ENCODE measurements at regions not wholly inside any gene's neighbourhood (a gene's known extent, or its start where the extent isn't known, plus 50 kb on each side); places are given as distances from the start of the nearest gene placed in this dataset.

GRCh38 chr2:192373221-192373620, 178.5 kb upstream of the TMEFF2 start:
- H3K27ac Mint-ChIP-seq (ENCODE audit: unreplicated experiment), result no peak overlapping the region
- peaks cover 3% of the 10 kb centered on the region for H3K27me3 Mint-ChIP-seq (ENCODE audit: low read depth, unreplicated experiment)
- no peak for FAIRE-seq
- Histone ChIP-seq H2AFZ (ENCODE audit: low read depth, low read length) (no peak overlapping the region), H3K27ac (ENCODE audit: low read depth, low read length) (no peak overlapping the region), H3K79me2 (ENCODE audit: insufficient read depth, low read length) (no peaks in the 10 kb centered on the region), H3K9me3 (ENCODE audit: insufficient read depth, low read depth, low read length) (no peaks in the 10 kb centered on the region), H3K4me2 (ENCODE audit: low read length) (no peak overlapping the region), H3K36me3 (ENCODE audit: insufficient read depth, low read length) (no peaks in the 10 kb centered on the region), H4K20me1 (ENCODE audit: insufficient read depth, low read length) (no peaks in the 10 kb centered on the region), H3K4me3 (ENCODE audit: insufficient read depth, low read depth, low read length) (no peak overlapping the region), H3K4me1 (ENCODE audit: insufficient read depth, low read length) (no peaks in the 10 kb centered on the region), H3K27me3 (ENCODE audit: insufficient read depth, low read length) (no peaks in the 10 kb centered on the region), H3K9ac (ENCODE audit: low read length) (no peak overlapping the region)
- no peak for DNase-seq (ENCODE audit: low read depth)
- H3K4me1 Mint-ChIP-seq (ENCODE audit: low read depth, unreplicated experiment), result peaks cover 5% of the 10 kb centered on the region
- no peak for TF ChIP-seq EZH2 (IDR thresholded peaks at IDR 0.05; ENCODE audit: insufficient read depth, low read length)
- TF ChIP-seq, protein P1, sequence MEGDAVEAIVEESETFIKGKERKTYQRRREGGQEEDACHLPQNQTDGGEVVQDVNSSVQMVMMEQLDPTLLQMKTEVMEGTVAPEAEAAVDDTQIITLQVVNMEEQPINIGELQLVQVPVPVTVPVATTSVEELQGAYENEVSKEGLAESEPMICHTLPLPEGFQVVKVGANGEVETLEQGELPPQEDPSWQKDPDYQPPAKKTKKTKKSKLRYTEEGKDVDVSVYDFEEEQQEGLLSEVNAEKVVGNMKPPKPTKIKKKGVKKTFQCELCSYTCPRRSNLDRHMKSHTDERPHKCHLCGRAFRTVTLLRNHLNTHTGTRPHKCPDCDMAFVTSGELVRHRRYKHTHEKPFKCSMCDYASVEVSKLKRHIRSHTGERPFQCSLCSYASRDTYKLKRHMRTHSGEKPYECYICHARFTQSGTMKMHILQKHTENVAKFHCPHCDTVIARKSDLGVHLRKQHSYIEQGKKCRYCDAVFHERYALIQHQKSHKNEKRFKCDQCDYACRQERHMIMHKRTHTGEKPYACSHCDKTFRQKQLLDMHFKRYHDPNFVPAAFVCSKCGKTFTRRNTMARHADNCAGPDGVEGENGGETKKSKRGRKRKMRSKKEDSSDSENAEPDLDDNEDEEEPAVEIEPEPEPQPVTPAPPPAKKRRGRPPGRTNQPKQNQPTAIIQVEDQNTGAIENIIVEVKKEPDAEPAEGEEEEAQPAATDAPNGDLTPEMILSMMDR (IDR thresholded peaks at IDR 0.05; ENCODE audit: insufficient read depth, low read depth, low read length), result no peak
- H3K9me3 Mint-ChIP-seq (ENCODE audit: unreplicated experiment), result no peaks in the 10 kb centered on the region
- H3K4me3 Mint-ChIP-seq (ENCODE audit: unreplicated experiment), result no peak overlapping the region
- no peaks in the 10 kb centered on the region for H3K36me3 Mint-ChIP-seq (ENCODE audit: low read depth, unreplicated experiment)

GRCh38 chr2:192369969-192370368, 175.2 kb upstream of the TMEFF2 start:
- H2AFZ ChIP-seq (ENCODE audit: low read depth, low read length), result no peak overlapping the region
- no peak for FAIRE-seq

GRCh38 chr2:192357217-192357616, 162.5 kb upstream of the TMEFF2 start:
- no peak overlapping the region for H3K27ac ChIP-seq (ENCODE audit: low read depth, low read length)
- no peaks in the 10 kb centered on the region for H3K9me3 ChIP-seq (ENCODE audit: insufficient read depth, low read depth, low read length)
- no peaks in the 10 kb centered on the region for H3K79me2 ChIP-seq (ENCODE audit: insufficient read depth, low read length)
- Mint-ChIP-seq H3K4me3 (ENCODE audit: unreplicated experiment) (no peak overlapping the region), H3K4me1 (ENCODE audit: low read depth, unreplicated experiment) (peaks cover 2% of the 10 kb centered on the region), H3K36me3 (ENCODE audit: low read depth, unreplicated experiment) (no peaks in the 10 kb centered on the region), H3K9me3 (ENCODE audit: unreplicated experiment) (no peaks in the 10 kb centered on the region), H3K27me3 (ENCODE audit: low read depth, unreplicated experiment) (no peaks in the 10 kb centered on the region), H3K27ac (ENCODE audit: unreplicated experiment) (no peak overlapping the region)
- H3K4me2 ChIP-seq (ENCODE audit: low read length), result no peak overlapping the region
- DNase-seq (ENCODE audit: low read depth) (no peak), FAIRE-seq (no peak)
- H3K27me3 ChIP-seq (ENCODE audit: insufficient read depth, low read length), result no peaks in the 10 kb centered on the region
- no peaks in the 10 kb centered on the region for H4K20me1 ChIP-seq (ENCODE audit: insufficient read depth, low read length)
- H2AFZ ChIP-seq (ENCODE audit: low read depth, low read length), result no peak overlapping the region
- H3K36me3 ChIP-seq (ENCODE audit: insufficient read depth, low read length), result no peaks in the 10 kb centered on the region
- no peaks in the 10 kb centered on the region for H3K4me1 ChIP-seq (ENCODE audit: insufficient read depth, low read length)
- H3K4me3 ChIP-seq (ENCODE audit: insufficient read depth, low read depth, low read length), result no peak overlapping the region
- no peak overlapping the region for H3K9ac ChIP-seq (ENCODE audit: low read length)
- TF ChIP-seq EZH2 (IDR thresholded peaks at IDR 0.05; ENCODE audit: insufficient read depth, low read length), result no peak
- TF ChIP-seq, protein P1 (IDR thresholded peaks at IDR 0.05; ENCODE audit: insufficient read depth, low read depth, low read length), result no peak

More at GRCh38 chr2:192369969-192370368, 175.2 kb upstream of the TMEFF2 start:
- H3K9me3 Mint-ChIP-seq (ENCODE audit: unreplicated experiment), result no peaks in the 10 kb centered on the region
- DNase-seq (ENCODE audit: low read depth), result no peak
- Histone ChIP-seq H3K4me3 (ENCODE audit: insufficient read depth, low read depth, low read length) (no peak overlapping the region), H3K4me1 (ENCODE audit: insufficient read depth, low read length) (no peaks in the 10 kb centered on the region), H3K27ac (ENCODE audit: low read depth, low read length) (no peak overlapping the region), H3K36me3 (ENCODE audit: insufficient read depth, low read length) (no peaks in the 10 kb centered on the region), H3K79me2 (ENCODE audit: insufficient read depth, low read length) (no peaks in the 10 kb centered on the region), H3K9me3 (ENCODE audit: insufficient read depth, low read depth, low read length) (no peaks in the 10 kb centered on the region), H3K9ac (ENCODE audit: low read length) (no peak overlapping the region), H4K20me1 (ENCODE audit: insufficient read depth, low read length) (no peaks in the 10 kb centered on the region), H3K27me3 (ENCODE audit: insufficient read depth, low read length) (no peaks in the 10 kb centered on the region), H3K4me2 (ENCODE audit: low read length) (no peak overlapping the region)
- H3K4me1 Mint-ChIP-seq (ENCODE audit: low read depth, unreplicated experiment), result peaks cover 5% of the 10 kb centered on the region
- no peaks in the 10 kb centered on the region for H3K36me3 Mint-ChIP-seq (ENCODE audit: low read depth, unreplicated experiment)
- TF ChIP-seq, protein P1 (IDR thresholded peaks at IDR 0.05; ENCODE audit: insufficient read depth, low read depth, low read length), result no peak
- no peak for TF ChIP-seq EZH2 (IDR thresholded peaks at IDR 0.05; ENCODE audit: insufficient read depth, low read length)
- H3K4me3 Mint-ChIP-seq (ENCODE audit: unreplicated experiment), result no peak overlapping the region
- peaks cover 3% of the 10 kb centered on the region for H3K27me3 Mint-ChIP-seq (ENCODE audit: low read depth, unreplicated experiment)
- H3K27ac Mint-ChIP-seq (ENCODE audit: unreplicated experiment), result no peak overlapping the region
